ENCODE measurements at regions not wholly inside any gene's neighbourhood (a gene's known extent, or its start where the extent isn't known, plus 50 kb on each side); places are given as distances from the start of the nearest gene placed in this dataset.

DNA sequence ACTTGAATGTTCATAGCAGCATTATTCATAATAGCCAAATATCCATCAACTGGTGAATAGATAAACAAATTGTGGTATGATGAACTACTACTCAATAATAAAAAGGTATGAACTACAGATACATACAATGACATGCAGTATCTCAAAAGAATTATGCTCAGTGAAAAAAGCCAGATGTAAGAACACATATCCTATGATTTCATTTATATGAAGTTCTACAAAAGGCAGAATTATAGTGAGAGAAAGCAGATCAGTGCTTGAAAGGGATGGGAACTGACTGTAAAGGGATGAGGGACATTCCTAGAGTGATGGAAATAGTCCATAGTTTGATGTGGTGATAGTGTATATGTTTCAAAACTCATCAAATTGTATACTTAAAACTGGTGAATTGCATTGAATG lies 339.0 kb downstream of the ENC1 start:
- DNase-seq (ENCODE audit: extremely low read depth in 1 of 2, low read depth in 1 of 2), result no peak

DNA sequence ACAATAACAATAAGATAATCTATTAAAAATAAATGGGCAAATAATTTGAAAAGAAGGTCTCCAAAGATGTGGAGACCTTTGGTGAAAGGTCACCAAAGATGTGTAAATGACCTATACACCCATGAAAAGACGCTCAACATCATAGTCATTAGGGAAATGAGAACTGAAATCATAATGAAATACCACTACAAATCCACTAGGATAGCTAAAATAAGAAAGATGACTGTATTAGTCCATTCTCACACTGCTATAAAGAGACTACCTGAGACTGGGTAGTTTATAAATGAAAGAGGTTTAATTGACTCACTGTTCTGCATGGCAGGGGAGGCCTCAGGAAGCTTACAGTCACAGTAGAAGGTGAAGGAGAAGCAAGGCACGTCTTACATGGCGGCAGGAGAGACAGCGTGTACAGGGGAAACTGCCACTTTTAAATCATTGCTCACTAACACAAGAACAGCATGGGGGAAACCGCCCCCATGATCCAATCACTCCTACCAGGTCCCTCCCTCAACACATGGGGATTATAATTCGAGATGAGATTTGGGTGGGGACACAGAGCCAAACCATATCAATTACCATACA lies 339.6 kb downstream of the ENC1 start:
- DNase-seq (ENCODE audit: extremely low read depth in 1 of 2, low read depth in 1 of 2), result no peak

DNA sequence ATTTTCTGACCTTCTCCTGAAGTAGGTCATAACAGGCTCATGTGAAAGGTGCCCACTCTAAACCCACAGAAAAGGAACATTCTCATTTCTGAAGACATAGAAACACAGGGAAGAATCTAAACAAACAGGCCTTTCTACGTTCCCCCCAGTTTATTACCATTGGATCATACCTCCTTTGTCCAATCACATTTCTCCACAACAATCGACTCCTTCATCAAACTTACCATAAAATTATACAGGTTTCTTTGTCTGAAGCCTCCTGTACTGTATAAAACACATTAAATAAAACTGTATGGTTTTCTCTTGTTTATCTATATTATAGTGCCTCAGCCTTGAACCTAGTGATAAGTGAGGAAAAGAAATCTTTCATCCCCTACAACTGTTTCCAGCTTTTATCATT lies 340.7 kb downstream of the ENC1 start:
- no peak for DNase-seq (ENCODE audit: extremely low read depth in 1 of 2, low read depth in 1 of 2)

DNA sequence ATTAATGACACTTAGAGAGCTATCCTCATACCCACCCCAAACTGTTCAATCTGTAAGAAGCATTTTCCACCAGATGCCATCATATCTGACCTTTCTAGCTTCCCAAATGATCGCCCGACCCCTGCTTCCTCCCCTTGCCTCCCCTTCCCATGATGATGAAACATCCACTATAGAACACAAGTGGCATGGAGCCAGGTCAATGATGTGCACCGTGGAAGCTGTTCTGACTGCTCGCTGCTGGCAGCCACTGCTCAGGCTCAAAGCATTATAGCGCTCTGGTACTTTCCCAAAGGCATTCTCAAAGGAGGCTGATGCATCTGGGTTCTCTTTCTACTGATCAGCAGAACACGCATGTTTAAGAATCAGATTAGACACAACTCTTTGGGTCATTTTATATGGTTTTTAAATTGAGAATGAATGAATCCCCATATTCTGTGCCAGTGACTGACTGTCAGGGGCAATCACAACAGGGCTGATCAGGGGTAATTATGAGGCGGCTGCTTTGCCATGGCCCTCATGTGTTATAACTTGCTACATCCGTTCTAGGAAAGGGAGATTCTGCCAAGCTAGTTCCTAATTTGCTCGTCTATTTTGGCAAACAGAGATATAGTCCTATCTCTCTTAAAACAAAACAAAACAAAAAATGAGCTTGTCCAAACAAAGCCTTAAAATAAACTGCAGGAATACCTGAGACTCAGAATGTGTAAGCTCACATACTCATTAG lies 343.7 kb downstream of the ENC1 start:
- no peak for DNase-seq (ENCODE audit: extremely low read depth in 1 of 2, low read depth in 1 of 2)

DNA sequence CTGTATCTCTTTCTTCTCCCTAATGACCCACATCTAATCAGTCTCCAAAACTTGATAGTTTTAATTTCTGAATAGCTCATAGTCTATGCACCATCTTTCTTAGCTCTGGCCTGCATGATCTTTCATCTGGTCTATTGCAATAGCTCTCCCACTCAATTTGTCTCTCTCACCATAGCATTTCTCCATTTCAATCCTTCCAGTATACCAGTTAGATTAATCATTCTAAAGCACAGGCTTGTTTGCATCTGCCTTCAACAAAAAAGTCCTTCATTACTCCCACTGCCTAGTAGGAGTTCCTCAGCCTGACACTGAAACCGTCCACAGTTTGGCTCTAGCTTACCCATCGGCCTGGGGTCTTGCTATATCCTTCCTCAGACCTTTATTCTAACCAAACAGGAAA lies 344.9 kb downstream of the ENC1 start:
- DNase-seq (ENCODE audit: extremely low read depth in 1 of 2, low read depth in 1 of 2), result no peak

DNA sequence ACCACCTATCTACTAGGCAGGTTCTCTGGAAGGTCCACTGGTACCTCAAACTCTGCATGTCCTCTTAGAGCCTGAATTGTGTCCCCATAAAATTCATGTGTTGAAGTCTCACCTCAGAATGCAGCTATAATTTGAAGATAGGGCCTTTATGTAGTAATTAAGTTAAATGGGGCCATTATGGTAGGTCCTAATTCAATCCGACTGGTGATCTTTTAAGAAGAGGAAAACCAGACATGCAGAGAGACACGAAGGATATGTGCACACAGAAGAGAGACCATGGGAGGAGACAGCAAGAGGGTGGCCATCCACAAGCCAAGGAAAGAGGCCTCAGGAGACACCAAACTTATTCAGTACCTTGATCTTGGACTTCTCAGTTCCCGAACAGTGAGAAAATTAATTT lies 345.4 kb downstream of the ENC1 start:
- no peak for DNase-seq (ENCODE audit: extremely low read depth in 1 of 2, low read depth in 1 of 2)

DNA sequence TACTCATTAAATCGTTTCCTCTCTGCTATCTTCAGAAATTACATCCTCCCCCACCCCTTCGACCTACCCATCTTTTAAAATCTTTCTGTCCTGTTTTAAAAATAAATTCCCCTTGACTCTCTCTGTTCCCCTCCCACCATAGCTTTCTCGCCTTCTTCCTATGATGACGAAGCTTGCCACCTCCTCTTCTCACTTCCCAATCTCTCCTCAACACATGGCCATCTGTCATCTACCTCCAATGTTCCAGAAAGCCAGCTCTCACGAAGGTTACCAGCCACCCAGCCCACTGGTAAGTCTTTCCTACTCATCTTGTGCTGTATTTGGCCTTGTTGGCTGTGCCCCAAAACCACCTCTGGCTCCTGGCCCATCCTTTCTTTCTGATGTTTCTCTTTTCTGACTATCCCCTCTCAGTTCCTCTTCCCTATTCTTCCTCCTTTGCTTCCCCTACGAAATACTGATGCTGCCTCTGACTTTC lies 346.3 kb downstream of the ENC1 start:
- DNase-seq (ENCODE audit: extremely low read depth in 1 of 2, low read depth in 1 of 2), result no peak

DNA sequence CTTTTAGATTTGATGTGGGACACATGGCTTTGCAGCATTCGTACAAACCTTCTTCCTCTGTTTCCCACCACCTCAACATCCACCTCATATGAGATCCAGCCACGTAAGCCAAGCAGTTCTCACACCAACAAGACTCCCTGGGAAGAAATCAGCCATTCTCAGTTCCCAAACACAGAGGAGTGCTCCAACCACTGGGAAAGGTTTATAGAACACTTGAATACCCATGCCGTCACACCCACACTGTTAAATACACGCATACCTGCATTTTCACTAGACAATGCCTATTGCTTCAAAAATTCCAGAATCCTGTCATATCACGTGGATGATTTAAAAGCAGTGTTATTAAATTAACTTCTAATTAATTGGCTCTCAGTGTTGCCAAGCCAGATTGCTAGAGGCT lies 347.3 kb downstream of the ENC1 start:
- DNase-seq (ENCODE audit: extremely low read depth in 1 of 2, low read depth in 1 of 2), result no peak

DNA sequence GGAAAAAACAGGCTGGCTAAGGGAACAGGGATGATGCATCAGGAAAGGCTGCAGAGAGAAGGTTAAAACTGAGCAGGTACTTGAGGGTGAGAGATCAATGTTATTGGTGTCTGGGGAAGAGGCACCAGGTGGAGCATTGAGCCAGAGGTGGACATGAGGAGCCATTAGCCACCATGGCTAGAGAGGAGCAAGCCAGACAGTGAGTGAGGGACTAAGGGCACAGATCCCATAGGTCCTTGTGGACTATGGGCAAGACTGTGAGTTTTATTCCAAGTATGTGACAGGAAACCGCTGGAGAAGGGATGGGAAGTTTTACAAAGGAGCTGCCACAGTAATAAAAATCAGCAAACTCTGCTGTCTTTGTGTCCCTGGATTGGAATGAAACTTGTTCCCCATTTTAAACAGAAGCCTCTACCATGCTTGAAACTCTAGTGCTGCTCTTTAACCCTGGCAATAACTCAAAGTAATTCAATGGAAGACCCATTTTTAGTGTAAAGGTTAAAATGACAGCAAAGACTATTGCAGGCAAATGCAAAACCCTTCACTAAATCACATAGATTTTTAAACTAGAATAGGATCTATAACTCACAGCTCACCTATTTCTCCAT lies 349.8 kb downstream of the ENC1 start:
- DNase-seq (ENCODE audit: extremely low read depth in 1 of 2, low read depth in 1 of 2), result no peak

DNA sequence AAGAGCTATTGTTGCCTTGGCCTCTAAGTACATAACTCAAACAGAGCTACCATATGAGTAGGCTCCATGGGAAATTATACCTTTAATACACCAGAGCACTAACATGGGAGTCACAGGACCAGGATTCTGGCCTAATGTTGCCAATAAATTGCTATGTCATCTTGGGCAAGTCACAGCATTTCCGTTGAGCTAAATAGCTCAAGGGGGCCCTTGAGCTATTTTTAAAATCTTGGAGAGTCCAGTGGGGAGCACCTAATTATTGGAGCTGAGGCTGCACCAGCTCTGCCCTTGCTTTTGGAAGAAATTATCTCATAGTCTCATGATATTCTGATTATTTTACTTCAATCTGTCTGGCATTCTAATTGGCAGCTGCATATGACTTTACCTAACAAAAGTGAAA lies 350.8 kb downstream of the ENC1 start:
- no peak for DNase-seq (ENCODE audit: extremely low read depth in 1 of 2, low read depth in 1 of 2)

DNA sequence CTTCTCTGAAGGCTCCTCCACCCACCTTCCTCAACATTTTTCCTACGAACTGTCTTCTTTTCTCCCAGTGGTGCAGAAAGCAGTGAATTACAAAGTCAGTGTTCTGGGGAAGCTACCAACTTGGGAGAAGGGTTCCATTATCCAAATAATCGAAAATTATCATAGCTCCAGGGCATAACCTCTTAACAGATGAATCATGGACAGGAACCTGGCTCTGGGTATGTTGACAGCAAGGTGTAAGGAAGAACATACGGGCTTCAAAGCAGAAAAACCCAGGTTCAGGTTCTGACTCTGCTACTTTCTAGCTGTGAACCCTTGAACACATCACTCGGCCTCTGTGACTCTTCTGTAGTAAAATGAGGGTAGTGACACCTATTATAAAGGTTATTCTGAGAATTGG lies 351.3 kb downstream of the ENC1 start:
- no peak for DNase-seq (ENCODE audit: extremely low read depth in 1 of 2, low read depth in 1 of 2)

DNA sequence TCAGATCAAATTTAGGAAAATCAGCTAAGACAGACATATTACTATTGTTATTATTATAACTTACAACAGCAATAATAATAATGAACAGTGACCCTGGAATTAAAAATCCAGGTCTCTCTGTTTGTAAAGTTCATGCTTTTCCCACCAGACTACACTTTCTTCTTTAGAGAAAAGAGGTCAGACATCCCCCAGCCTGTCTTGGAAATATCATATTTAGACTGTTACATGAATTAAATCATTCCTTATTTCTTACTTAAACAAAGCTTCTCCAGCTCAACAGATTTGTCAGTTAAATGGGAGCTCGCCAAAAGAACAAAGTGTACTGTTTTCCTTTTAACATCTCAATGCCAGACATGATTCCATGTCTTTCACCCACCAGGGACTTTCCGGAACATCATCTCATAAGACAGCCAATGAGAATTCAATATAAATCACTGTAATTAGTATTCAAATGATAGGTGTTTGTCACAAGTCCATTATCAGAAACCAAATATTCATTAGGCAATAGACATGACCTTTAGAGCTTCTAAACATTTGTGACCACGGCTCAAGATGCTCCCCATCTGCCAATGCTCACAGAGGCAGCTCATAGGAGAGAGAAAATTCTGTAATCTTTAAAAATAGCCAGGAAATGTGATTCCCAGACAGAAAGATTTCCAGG lies 351.9 kb downstream of the ENC1 start:
- no peak for DNase-seq (ENCODE audit: extremely low read depth in 1 of 2, low read depth in 1 of 2)

DNA sequence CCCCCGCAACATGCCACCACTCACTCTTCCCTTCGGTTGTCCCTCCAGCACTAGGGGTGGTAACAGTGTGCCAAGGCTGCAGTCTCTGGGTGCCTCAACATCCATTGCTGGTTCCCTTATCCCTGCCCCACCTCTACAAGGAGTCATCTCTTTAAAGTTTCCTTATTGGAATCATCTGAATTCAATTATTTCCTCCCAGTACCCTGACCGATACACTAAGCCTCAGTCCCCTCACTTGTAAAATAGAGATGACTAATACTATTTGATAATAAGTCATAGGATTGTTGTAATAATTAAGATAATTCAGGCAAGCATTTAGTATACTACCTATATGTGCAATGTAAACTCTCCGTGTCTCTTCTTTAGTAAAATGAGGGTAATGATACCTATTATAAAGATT lies 352.5 kb downstream of the ENC1 start:
- DNase-seq (ENCODE audit: extremely low read depth in 1 of 2, low read depth in 1 of 2), result no peak

DNA sequence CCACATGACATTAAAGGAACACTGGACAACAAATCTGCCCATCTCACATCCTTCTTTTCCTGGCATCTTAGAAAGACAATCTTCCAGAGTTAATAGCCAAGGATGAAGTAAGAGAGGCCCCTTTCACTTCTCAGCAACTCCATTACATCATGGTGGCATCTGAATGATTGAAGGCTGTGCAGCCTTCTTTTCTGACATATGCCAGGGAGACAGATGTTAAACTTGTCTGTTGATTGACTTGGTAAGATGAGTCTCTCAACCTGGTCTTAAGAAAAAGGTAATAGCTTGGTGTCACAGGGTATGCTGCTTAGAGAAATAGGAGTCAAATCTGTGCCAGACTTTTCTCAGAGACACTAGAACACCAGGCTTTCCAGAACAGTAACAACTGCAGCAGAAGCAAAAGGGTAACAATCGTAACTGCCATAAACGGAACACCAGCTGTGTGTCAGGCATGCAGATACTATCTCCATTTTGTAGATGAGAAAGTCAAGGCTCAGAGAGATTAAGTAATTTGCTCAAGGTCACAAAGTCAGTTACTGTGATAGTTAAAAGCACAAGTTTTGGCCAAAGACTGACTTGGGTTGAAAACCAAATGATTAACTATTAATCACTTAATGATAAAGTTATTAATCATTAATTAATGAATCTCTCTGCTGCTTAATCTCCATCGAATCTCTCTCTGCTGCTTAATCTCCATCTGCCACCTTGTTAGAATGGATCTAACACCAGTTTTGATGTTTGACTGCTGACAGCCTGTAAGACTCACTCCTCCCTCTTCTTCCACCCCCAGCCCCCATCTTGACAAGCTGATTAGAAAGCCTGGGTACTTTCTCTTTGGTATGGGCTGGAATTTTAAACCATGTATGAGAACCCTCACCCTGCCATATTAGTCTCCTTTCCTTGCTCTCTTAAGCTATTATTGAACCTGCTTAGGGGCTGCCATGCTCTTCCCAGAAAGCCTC lies 353.5 kb downstream of the ENC1 start:
- DNase-seq (ENCODE audit: extremely low read depth in 1 of 2, low read depth in 1 of 2), result no peak

DNA sequence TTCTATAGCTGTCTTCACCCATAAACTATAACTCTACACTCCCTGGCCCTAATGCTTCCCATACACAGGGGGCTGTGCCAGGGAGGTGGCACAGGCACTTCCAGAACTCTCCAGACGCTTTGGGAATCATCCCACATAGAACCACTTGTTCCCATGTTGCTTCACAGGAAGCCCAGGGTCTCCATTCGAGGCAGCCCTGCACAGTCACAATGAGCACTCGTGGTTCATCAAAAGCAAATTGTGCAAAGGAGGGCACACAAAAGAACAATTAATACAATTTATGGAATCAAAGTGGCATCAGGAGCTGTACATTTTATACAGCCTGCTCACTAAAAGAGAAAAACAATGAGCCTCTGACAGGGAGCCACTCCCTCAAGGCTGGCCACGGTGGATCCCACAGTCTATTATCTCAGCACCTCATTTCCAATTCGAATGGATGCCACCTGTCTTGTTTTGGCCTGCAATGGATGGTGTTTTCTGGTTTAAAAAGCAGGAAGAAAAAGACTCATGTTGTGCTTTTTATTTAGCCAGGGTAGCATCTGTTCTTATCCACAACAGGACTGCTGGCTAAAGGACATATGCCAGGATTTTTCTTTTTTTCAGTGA lies 354.8 kb downstream of the ENC1 start:
- DNase-seq (ENCODE audit: extremely low read depth in 1 of 2, low read depth in 1 of 2), result no peak

DNA sequence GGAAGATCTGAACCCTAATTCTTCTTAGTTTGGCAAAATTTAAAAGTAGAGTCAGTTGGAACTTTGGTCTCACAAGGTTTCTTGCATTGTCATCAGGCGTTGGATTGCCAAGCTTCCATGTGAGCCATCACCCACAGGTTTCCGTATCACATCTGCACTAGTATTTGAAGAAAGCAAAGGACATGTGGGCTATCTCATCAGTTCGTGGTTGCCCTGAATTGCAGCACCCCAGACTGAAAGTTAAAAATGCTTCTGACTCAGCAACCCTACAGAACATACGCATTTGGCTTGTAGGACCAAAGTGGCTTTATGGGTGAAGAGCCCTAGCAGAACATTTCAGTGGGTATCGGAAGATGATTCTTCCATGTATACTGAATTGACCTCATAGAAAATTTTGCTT lies 358.0 kb downstream of the ENC1 start:
- no peak for DNase-seq (ENCODE audit: extremely low read depth in 1 of 2, low read depth in 1 of 2)

DNA sequence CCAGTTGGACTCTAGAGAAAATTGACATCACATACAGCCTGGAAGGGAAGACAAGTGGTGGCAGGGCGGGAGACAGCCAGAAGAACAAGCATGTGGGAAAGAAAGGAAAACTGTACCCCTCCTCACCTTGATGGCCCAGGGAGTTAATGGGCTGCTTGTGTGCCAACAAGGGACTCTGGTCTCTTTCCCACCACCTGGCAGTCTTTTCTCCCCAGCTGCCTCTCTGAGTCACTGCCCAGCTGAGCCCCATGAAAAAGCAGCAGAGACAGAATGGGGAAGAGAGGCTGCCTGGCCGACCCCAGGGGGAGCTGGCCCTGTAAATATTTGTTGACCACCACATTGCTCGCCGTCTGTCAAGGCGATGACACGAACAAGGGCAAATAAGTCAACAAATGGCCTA lies 359.4 kb downstream of the ENC1 start:
- DNase-seq (ENCODE audit: extremely low read depth in 1 of 2, low read depth in 1 of 2), result no peak

DNA sequence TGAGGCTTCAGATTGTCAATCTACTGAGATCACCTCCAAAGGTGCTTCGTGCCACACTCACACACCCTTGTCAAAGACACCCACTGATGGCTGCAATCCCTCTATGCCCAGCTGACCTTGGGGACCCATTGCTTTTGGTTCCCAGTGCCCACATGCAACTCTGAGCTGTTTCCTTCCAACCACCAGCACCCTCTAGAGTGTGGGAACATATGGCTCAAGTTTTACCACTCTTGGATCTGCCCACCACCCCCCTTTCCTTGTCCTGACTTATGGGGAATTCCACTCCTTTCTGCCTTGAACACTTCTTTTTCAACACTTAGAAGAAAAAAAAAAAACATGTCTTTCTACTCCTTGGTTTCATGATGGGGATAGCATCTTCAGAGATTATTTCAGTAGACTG lies 360.2 kb downstream of the ENC1 start:
- DNase-seq (ENCODE audit: extremely low read depth in 1 of 2, low read depth in 1 of 2), result no peak

DNA sequence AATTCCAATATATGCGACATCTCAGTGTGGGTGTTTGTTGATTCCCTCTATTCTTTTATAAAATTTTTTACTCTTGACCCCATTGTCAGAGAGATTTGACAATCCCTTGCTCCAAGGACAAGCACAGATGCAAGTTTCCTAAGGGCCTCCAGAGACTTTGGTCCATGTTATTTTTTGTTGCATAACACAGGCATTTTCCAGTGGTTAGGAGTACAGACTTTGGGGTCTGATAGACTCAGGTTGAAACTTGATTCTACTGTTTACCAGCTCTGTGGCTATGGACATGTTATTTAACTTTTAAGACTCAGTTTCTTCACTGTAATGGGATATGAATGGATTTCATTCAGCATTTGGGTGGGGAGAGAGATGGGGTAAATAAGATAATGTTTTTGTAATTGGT lies 361.3 kb downstream of the ENC1 start:
- DNase-seq (ENCODE audit: extremely low read depth in 1 of 2, low read depth in 1 of 2), result no peak

DNA sequence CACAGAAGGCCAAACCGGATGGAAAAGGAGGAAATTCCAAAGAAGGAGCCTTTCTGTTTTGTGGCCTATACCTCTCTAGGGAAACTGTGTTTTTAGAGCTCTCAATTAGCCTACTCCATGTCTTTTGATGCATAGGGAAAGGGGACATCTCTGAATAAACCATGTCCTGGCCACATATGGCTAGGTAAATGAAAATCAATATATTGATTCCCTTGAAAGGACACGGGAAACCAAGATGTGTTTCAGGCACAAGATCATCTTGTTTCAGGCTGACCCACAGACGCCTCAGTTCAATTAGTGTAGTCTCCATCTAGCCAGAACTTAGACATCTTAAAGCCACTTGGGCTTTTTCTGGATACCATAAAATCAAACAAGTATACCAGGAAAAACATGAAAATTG lies 363.1 kb downstream of the ENC1 start:
- no peak for DNase-seq (ENCODE audit: extremely low read depth in 1 of 2, low read depth in 1 of 2)
